Ramos (cell line): ENCODE measurements at regions not wholly inside any gene's neighbourhood (a gene's known extent, or its start where the extent isn't known, plus 50 kb on each side); places are given as distances from the start of the nearest gene placed in this dataset.

Source experiments
- in situ Hi-C: fragments of 300-500 bp; cut with MboI; formaldehyde crosslinking; loops from one replicate; pipeline ENCODE4 v1.14.3; 2022; ENCODE audit warnings: low sequenced_read_pairs; ENCODE audit not compliant: unreplicated experiment

- in situ Hi-C loops, result no loop called here
These were observed 112.6 kb upstream of the TBX20 start for GRCh38 chr7:35366167-35367155.

GRCh38 chr7:35365523-35365922, 111.6 kb upstream of the TBX20 start:
- in situ Hi-C loops, result no loop called here

- in situ Hi-C loops, result no loop called here
These were observed 108.4 kb upstream of the TBX20 start for GRCh38 chr7:35362341-35362740.

GRCh38 chr7:35359423-35359822, 105.5 kb upstream of the TBX20 start:
- in situ Hi-C loops, result no loop called here

- in situ Hi-C loops, result no loop called here
These were observed 102.6 kb upstream of the TBX20 start for GRCh38 chr7:35356495-35356894.

- in situ Hi-C loops, result no loop called here
These were observed 102.0 kb upstream of the TBX20 start for GRCh38 chr7:35355911-35356310.

- in situ Hi-C loops, result no loop called here
These were observed 101.3 kb upstream of the TBX20 start for GRCh38 chr7:35355199-35355598.

GRCh38 chr7:35353481-35353880, 99.6 kb upstream of the TBX20 start:
- in situ Hi-C loops, result no loop called here

- in situ Hi-C loops, result no loop called here
These were observed 97.6 kb upstream of the TBX20 start for GRCh38 chr7:35351466-35351865.

- in situ Hi-C loops, result no loop called here
These were observed 94.9 kb upstream of the TBX20 start for GRCh38 chr7:35348611-35349400.

GRCh38 chr7:35342786-35343185, 88.9 kb upstream of the TBX20 start:
- in situ Hi-C loops, result no loop called here

- in situ Hi-C loops, result no loop called here
These were observed 85.9 kb upstream of the TBX20 start for GRCh38 chr7:35339811-35340210.

GRCh38 chr7:35336444-35336843, 82.5 kb upstream of the TBX20 start:
- in situ Hi-C loops, result no loop called here

- in situ Hi-C loops, result no loop called here
These were observed 80.6 kb upstream of the TBX20 start for GRCh38 chr7:35334506-35334905.

- in situ Hi-C loops, result no loop called here
These were observed 79.4 kb upstream of the TBX20 start for GRCh38 chr7:35333265-35333664.

GRCh38 chr7:35331730-35332678, 78.1 kb upstream of the TBX20 start:
- in situ Hi-C loops, result no loop called here

- in situ Hi-C loops, result no loop called here
These were observed 75.1 kb upstream of the TBX20 start for GRCh38 chr7:35329026-35329425.

- in situ Hi-C loops, result no loop called here
These were observed 65.7 kb upstream of the TBX20 start for GRCh38 chr7:35319606-35320005.

- in situ Hi-C loops, result no loop called here
These were observed 62.6 kb upstream of the TBX20 start for GRCh38 chr7:35316549-35316948.

- in situ Hi-C loops, result no loop called here
These were observed 61.6 kb upstream of the TBX20 start for GRCh38 chr7:35315517-35315916.
